ENCODE measurements at regions not wholly inside any gene's neighbourhood (a gene's known extent, or its start where the extent isn't known, plus 50 kb on each side); places are given as distances from the start of the nearest gene placed in this dataset.
A peak's percentile ranks its signal among the peaks of the same experiment; 100 is the strongest.

GRCh38 chr10:33521904-33522303 lies 187.4 kb upstream of the NRP1 start:
- Histone ChIP-seq H3K9me3 (no peaks in the 10 kb centered on the region), H3K36me3 (no peaks in the 10 kb centered on the region), H3K4me1 (no peaks in the 10 kb centered on the region), H3K27ac (no peak overlapping the region), H3K27me3 (no peaks in the 10 kb centered on the region), H3K4me3 (no peak overlapping the region)
- DNase-seq (ENCODE audit: extremely low spot score in 2 of 2) = no peak
- TF ChIP-seq CTCF (IDR thresholded peaks at IDR 0.05) = no peak
- TF ChIP-seq POLR2AphosphoS5 (IDR thresholded peaks at IDR 0.05; ENCODE audit: insufficient read depth in 1 of 2, low read depth in 1 of 2) = no peak
- no peak for TF ChIP-seq POLR2A (IDR thresholded peaks at IDR 0.05)
- intact Hi-C loops (cut with DNase I) = no loop called here

GRCh38 chr10:33521062-33521461 lies 186.6 kb upstream of the NRP1 start:
- no peak for DNase-seq (ENCODE audit: extremely low spot score in 2 of 2)
- Histone ChIP-seq H3K27ac (no peak overlapping the region), H3K4me3 (no peak overlapping the region), H3K9me3 (no peaks in the 10 kb centered on the region), H3K4me1 (no peaks in the 10 kb centered on the region), H3K27me3 (no peaks in the 10 kb centered on the region), H3K36me3 (no peaks in the 10 kb centered on the region)
- intact Hi-C loops (cut with DNase I) = no loop called here
- TF ChIP-seq CTCF (IDR thresholded peaks at IDR 0.05) (no peak), POLR2A (IDR thresholded peaks at IDR 0.05) (no peak), POLR2AphosphoS5 (IDR thresholded peaks at IDR 0.05; ENCODE audit: insufficient read depth in 1 of 2, low read depth in 1 of 2) (no peak)

- no peaks in the 10 kb centered on the region for H3K27me3 ChIP-seq
- H3K9me3 ChIP-seq = no peaks in the 10 kb centered on the region
- H3K27ac ChIP-seq = no peak overlapping the region
- H3K4me1 ChIP-seq = no peaks in the 10 kb centered on the region
- intact Hi-C loops (cut with DNase I) = no loop called here
- H3K4me3 ChIP-seq = no peak overlapping the region
- TF ChIP-seq CTCF (IDR thresholded peaks at IDR 0.05) (no peak), POLR2A (IDR thresholded peaks at IDR 0.05) (no peak), POLR2AphosphoS5 (IDR thresholded peaks at IDR 0.05; ENCODE audit: insufficient read depth in 1 of 2, low read depth in 1 of 2) (no peak)
- H3K36me3 ChIP-seq = no peaks in the 10 kb centered on the region
- no peak for DNase-seq (ENCODE audit: extremely low spot score in 2 of 2)
Measured at GRCh38 chr10:33520223-33520622, 185.8 kb upstream of the NRP1 start.

GRCh38 chr10:33519130-33519860 lies 184.8 kb upstream of the NRP1 start:
- Histone ChIP-seq H3K4me3 (no peak overlapping the region), H3K27ac (no peak overlapping the region), H3K4me1 (no peaks in the 10 kb centered on the region), H3K9me3 (no peaks in the 10 kb centered on the region), H3K27me3 (no peaks in the 10 kb centered on the region), H3K36me3 (no peaks in the 10 kb centered on the region)
- DNase-seq (ENCODE audit: extremely low spot score in 2 of 2) = no peak
- intact Hi-C loops (cut with DNase I) = no loop called here
- TF ChIP-seq POLR2AphosphoS5 (IDR thresholded peaks at IDR 0.05; ENCODE audit: insufficient read depth in 1 of 2, low read depth in 1 of 2) = no peak
- TF ChIP-seq CTCF (IDR thresholded peaks at IDR 0.05) = no peak
- TF ChIP-seq POLR2A (IDR thresholded peaks at IDR 0.05) = no peak

GRCh38 chr10:33510206-33510605 lies 175.7 kb upstream of the NRP1 start:
- Histone ChIP-seq H3K4me3 (no peak overlapping the region), H3K27ac (peak overlapping the region; percentile 12), H3K36me3 (no peaks in the 10 kb centered on the region), H3K9me3 (no peaks in the 10 kb centered on the region), H3K4me1 (no peaks in the 10 kb centered on the region), H3K27me3 (no peaks in the 10 kb centered on the region)
- intact Hi-C loops (cut with DNase I) = no loop called here
- DNase-seq (ENCODE audit: extremely low spot score in 2 of 2) = no peak
- TF ChIP-seq CTCF (IDR thresholded peaks at IDR 0.05) (no peak), POLR2AphosphoS5 (IDR thresholded peaks at IDR 0.05; ENCODE audit: insufficient read depth in 1 of 2, low read depth in 1 of 2) (no peak), POLR2A (IDR thresholded peaks at IDR 0.05) (no peak)
